BLaER1 treated with 17β-estradiol and CSF1 and Interleukin-3, amounts not matched to agents 10 nM and 100 nM (cell line): ENCODE measurements at regions not wholly inside any gene's neighbourhood (a gene's known extent, or its start where the extent isn't known, plus 50 kb on each side); places are given as distances from the start of the nearest gene placed in this dataset.
"Not testable (repeated sequence)": the region's sequence is repeated elsewhere in the genome, so short reads cannot be mapped to it uniquely, and the experiment has no call there.

Experiments
- H3K27ac ChIP-seq, 11 experiments: shearing (Covaris generic); formaldehyde crosslinking; 2 replicates each; pipeline ENCODE4 v1.8.1; 2022
- H3K27me3 ChIP-seq, 11 experiments: shearing (Covaris generic); formaldehyde crosslinking; 2 replicates each; pipeline ENCODE4 v1.8.1; 2022
- H3K36me3 ChIP-seq, 11 experiments: shearing (Covaris generic); formaldehyde crosslinking; 2 replicates each; pipeline ENCODE4 v1.8.1; 2022
- H3K4me1 ChIP-seq, 10 experiments: shearing (Covaris generic); formaldehyde crosslinking; 2 replicates each; pipeline ENCODE4 v1.8.1; 2022
- H3K4me2 ChIP-seq, 11 experiments: shearing (Covaris generic); formaldehyde crosslinking; 2 replicates each; pipeline ENCODE4 v1.8.1; 2022
- H3K4me3 ChIP-seq, 10 experiments: shearing (Covaris generic); formaldehyde crosslinking; 2 replicates each; pipeline ENCODE4 v1.8.1; 2022
- H3K9ac ChIP-seq, 11 experiments: shearing (Covaris generic); formaldehyde crosslinking; 2 replicates each; pipeline ENCODE4 v1.8.1; 2022
- H3K9me3 ChIP-seq, 11 experiments: shearing (Covaris generic); formaldehyde crosslinking; replicated peaks in 1 of 11; 2 replicates each; pipeline ENCODE4 v1.8.1; 2022
- H4K20me1 ChIP-seq, 11 experiments: shearing (Covaris generic); formaldehyde crosslinking; 2 replicates each; pipeline ENCODE4 v1.8.1; 2022
- Cebpa-rat ChIP-seq, 11 experiments: shearing (Covaris generic); IDR thresholded peaks; 2 replicates each; pipeline ENCODE4 v1.8.1; 2022

DNA sequence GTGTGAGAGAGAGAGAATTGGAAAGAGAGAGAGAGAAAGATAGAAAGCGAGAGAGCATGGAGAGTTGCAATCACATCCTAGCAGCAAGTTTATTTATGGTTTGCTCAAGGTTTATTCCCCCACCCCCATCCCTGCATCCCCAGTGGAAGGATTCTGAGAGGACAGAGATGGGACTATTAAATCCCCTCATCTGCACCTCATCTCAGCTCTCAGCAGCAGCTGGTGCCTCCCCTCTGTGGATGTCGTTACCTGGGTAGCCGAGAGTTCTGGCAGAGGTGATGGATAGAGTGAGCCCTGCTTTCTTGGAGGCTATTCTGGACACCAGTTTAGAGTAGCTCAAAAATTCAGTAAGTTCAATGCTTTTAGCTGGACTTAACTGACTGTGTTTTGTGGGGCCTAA, 132.0 kb upstream of the RAI2 start:
- peaks cover 82 to 98% (median 91%) of the 10 kb centered on the region in 11 experiments for H3K27me3 ChIP-seq
- no peak overlapping the region for H3K4me3 ChIP-seq
- no peaks in the 10 kb centered on the region for H3K36me3 ChIP-seq
- peaks cover 0 to 5% (median 0%) of the 10 kb centered on the region in 10 experiments; a peak in 1 of 20 replicates for H3K4me1 ChIP-seq
- H4K20me1 ChIP-seq, result peaks cover 0 to 6% (median 0%) of the 10 kb centered on the region in 11 experiments; a peak in 2 of 22 replicates
- H3K4me2 ChIP-seq, result no peak overlapping the region
- no peak for TF ChIP-seq Cebpa-rat (IDR thresholded peaks at IDR 0.05)
- H3K9me3 ChIP-seq, result no peaks in the 10 kb centered on the region
- H3K27ac ChIP-seq, result no peak overlapping the region
- H3K9ac ChIP-seq, result no peak overlapping the region

DNA sequence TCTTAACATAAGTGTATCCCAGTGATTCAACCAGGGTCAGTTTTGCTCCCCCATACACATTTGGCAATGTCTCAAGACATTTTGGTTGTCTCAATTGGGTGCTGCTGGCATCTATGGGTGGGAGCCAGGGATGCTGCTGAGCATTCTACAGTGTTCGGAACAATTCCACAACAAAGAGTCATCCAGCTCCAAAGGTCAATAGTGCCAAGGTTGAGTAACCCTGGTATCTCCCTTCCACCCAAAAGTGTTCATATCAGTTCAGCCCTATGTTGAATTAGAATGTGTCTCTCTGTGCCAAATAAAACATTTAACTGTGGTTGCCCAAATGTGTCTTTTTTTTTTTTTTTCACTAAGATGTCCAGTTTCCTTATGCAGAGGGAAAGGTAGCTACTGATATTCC, 129.4 kb upstream of the RAI2 start:
- Histone ChIP-seq H3K4me3 (no peak overlapping the region), H3K9me3 (no peaks in the 10 kb centered on the region), H3K4me1 (peaks cover 0 to 10% (median 0%) of the 10 kb centered on the region in 10 experiments; a peak in 3 of 20 replicates), H3K27me3 (peaks cover 95 to 100% (median 97%) of the 10 kb centered on the region in 11 experiments), H3K9ac (no peak overlapping the region), H3K27ac (no peak overlapping the region), H3K4me2 (no peak overlapping the region), H4K20me1 (peaks cover 0 to 7% (median 0%) of the 10 kb centered on the region in 11 experiments; a peak in 4 of 22 replicates), H3K36me3 (no peaks in the 10 kb centered on the region)
- no peak for TF ChIP-seq Cebpa-rat (IDR thresholded peaks at IDR 0.05)

DNA sequence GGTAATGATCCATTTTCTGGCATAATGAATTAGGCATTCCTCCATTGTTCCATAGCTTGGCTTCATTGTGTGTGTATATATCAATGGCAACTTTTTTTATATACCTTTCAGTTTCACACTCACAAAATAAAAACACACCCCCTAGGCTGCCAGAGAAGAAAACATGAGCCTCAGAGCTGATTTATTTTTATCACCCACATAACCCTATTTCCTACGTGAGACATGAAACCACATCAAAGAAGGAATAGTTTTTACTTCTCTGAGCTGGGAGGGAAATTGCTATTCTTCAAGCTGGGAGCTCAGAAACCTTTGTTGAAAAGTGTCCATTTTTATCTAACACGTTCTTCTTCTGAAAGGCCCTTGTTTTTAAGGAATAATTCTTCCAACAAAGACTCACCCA, 126.7 kb upstream of the RAI2 start:
- Histone ChIP-seq H4K20me1 (peaks cover 0 to 7% (median 0%) of the 10 kb centered on the region in 11 experiments; a peak in 5 of 22 replicates), H3K27ac (no peak overlapping the region), H3K36me3 (no peaks in the 10 kb centered on the region), H3K4me1 (peaks cover 0 to 8% (median 0%) of the 10 kb centered on the region in 10 experiments; a peak in 3 of 20 replicates), H3K4me3 (no peak overlapping the region), H3K9me3 (peaks cover 0 to 14% (median 0%) of the 10 kb centered on the region in 11 experiments; a peak in 7 of 22 replicates), H3K4me2 (peak overlapping the region in 4 of 11 experiments; percentile 8 to 38 (median 14); a peak in 3 of 22 replicates), H3K9ac (no peak overlapping the region), H3K27me3 (peaks cover 97 to 100% (median 100%) of the 10 kb centered on the region in 11 experiments)
- no peak for TF ChIP-seq Cebpa-rat (IDR thresholded peaks at IDR 0.05)

DNA sequence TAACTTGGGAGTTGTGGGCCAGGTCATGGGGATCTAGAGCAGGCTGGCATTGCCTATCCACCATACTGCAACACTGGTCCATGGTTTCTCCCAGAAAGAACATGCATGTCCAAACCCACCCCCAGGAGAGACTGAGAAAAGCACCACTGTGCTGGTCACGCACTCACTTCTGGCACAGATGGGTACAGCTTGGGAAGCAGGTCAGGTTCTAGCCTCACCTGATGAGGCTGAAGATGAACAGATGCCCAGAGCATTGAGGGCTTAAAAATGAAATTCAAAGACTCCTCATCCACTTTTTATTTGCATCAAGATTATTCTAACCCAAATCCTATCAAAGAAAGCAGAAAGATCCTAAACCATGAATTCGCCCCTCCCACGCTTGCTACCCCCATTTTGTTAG, 125.9 kb upstream of the RAI2 start:
- Histone ChIP-seq H3K27me3 (peaks cover 97 to 100% (median 100%) of the 10 kb centered on the region in 11 experiments), H3K4me1 (peaks cover 0 to 8% (median 0%) of the 10 kb centered on the region in 10 experiments; a peak in 3 of 20 replicates), H4K20me1 (peaks cover 0 to 7% (median 0%) of the 10 kb centered on the region in 11 experiments; a peak in 5 of 22 replicates), H3K4me3 (no peak overlapping the region), H3K27ac (no peak overlapping the region), H3K36me3 (no peaks in the 10 kb centered on the region), H3K9ac (no peak overlapping the region), H3K9me3 (peaks cover 0 to 19% (median 0%) of the 10 kb centered on the region in 11 experiments; a peak in 7 of 22 replicates), H3K4me2 (no peak overlapping the region)
- no peak for TF ChIP-seq Cebpa-rat (IDR thresholded peaks at IDR 0.05)

DNA sequence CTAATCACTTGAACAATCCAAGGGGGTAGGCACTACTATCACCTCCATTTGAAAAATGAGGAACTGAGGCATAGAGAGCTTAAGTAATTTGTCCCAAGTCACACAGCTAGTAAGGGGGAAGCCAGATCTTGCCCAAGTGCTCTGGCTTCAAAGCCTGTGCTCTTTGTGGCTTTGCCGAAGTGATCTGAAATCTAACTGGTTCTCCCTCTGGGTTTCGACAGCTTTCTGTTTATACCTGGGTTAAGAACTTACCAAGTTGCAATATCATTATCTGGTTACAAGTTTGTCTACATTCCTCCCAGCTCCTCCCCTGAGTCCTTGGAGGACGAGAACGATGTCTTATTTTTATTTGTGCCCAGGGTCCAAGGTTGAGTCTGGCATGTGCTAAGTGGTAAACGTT, 125.3 kb upstream of the RAI2 start:
- no peak overlapping the region for H3K27ac ChIP-seq
- H3K27me3 ChIP-seq, result peaks cover 98 to 100% (median 100%) of the 10 kb centered on the region in 11 experiments
- no peaks in the 10 kb centered on the region for H3K36me3 ChIP-seq
- H3K4me2 ChIP-seq, result no peak overlapping the region
- peaks cover 0 to 19% (median 0%) of the 10 kb centered on the region in 11 experiments; a peak in 7 of 22 replicates for H3K9me3 ChIP-seq
- peaks cover 0 to 8% (median 0%) of the 10 kb centered on the region in 10 experiments; a peak in 3 of 20 replicates for H3K4me1 ChIP-seq
- no peak for TF ChIP-seq Cebpa-rat (IDR thresholded peaks at IDR 0.05)
- no peak overlapping the region for H3K4me3 ChIP-seq
- H3K9ac ChIP-seq, result no peak overlapping the region
- H4K20me1 ChIP-seq, result peaks cover 0 to 7% (median 0%) of the 10 kb centered on the region in 11 experiments; a peak in 5 of 22 replicates

DNA sequence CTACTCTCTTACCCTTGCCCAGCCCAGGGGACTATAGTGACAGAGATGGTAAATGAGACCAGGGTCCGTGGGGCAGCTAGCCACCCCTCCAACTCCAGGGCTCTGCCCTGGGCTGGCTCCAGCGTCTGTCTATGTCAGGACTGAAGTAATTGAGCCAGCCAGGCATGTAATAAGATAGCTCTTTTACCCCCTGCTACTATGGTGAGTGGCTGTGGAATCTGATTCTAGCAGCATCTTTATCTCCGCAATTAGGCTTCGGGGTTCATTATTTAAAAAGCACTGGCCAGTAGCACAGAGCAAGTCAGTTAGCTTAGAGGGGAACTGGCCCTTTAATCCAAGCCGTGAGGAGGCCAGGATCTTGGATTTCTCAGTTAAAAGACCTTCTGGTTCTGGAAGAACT, 123.3 kb upstream of the RAI2 start:
- no peak overlapping the region for H3K4me2 ChIP-seq
- no peaks in the 10 kb centered on the region for H3K36me3 ChIP-seq
- TF ChIP-seq Cebpa-rat (IDR thresholded peaks at IDR 0.05), result no peak
- H3K9ac ChIP-seq, result no peak overlapping the region
- H3K4me3 ChIP-seq, result no peak overlapping the region
- peaks cover 0 to 7% (median 0%) of the 10 kb centered on the region in 11 experiments; a peak in 4 of 22 replicates for H4K20me1 ChIP-seq
- H3K27ac ChIP-seq, result no peak overlapping the region
- peaks cover 0 to 29% (median 0%) of the 10 kb centered on the region in 11 experiments; a peak in 7 of 22 replicates for H3K9me3 ChIP-seq
- H3K27me3 ChIP-seq, result peaks cover 90 to 99% (median 96%) of the 10 kb centered on the region in 11 experiments
- H3K4me1 ChIP-seq, result peaks cover 0 to 8% (median 0%) of the 10 kb centered on the region in 10 experiments; a peak in 3 of 20 replicates

DNA sequence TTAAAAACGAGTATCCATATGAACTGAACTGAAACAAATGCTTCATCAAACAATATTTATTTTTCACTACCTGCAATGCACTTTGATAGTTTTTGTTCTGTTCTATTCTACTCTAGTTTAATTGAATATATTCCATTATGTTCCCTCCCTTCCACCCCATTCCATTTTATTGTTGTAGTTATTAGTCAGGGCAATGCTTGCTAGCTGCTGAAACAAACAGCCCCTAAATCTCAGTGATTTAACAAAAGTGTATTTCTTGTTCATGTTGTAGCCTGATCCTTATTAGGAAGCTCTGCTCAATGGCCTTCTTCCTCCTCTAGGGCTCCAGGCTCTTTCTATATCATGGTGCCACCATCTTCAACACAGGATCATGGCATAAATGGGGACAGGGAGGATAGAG, 122.3 kb upstream of the RAI2 start:
- peaks cover 0 to 7% (median 0%) of the 10 kb centered on the region in 11 experiments; a peak in 4 of 22 replicates for H4K20me1 ChIP-seq
- no peak overlapping the region for H3K4me3 ChIP-seq
- H3K9ac ChIP-seq, result no peak overlapping the region
- peaks cover 0 to 8% (median 0%) of the 10 kb centered on the region in 10 experiments; a peak in 3 of 20 replicates for H3K4me1 ChIP-seq
- peaks cover 88 to 99% (median 96%) of the 10 kb centered on the region in 11 experiments for H3K27me3 ChIP-seq
- H3K27ac ChIP-seq, result no peak overlapping the region
- H3K4me2 ChIP-seq, result no peak overlapping the region
- TF ChIP-seq Cebpa-rat (IDR thresholded peaks at IDR 0.05), result no peak
- H3K36me3 ChIP-seq, result no peaks in the 10 kb centered on the region
- H3K9me3 ChIP-seq, result peaks cover 0 to 30% (median 0%) of the 10 kb centered on the region in 11 experiments; a peak in 7 of 22 replicates

DNA sequence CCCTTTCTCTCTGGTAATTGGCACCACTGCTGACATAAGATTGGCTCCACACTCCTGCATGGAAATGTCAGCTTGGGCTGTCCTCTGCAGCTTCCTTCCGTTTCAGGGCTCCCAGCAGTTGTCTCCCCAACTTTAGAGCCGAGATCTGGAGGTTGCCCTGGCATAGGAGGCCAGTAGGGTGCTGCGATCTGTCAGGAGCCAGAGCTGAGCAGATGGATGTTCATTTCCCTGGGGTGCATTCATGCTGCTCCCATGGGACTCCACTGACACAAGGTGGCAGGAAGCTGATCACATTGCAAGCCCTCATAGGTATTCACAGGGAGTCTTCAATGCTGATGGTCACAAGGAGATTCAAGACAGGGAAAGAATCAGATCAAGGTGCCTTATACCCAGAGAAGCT, 116.6 kb upstream of the RAI2 start:
- no peak overlapping the region for H3K4me3 ChIP-seq
- no peak overlapping the region for H3K9ac ChIP-seq
- H3K4me2 ChIP-seq, result no peak overlapping the region
- peaks cover 90 to 99% (median 96%) of the 10 kb centered on the region in 11 experiments for H3K27me3 ChIP-seq
- TF ChIP-seq Cebpa-rat (IDR thresholded peaks at IDR 0.05), result no peak
- H4K20me1 ChIP-seq, result 0 out of 22 replicates have a peak, but pooled peaks cover 0 to 5% (median 0%) of the 10 kb centered on the region in 11 experiments
- no peaks in the 10 kb centered on the region for H3K4me1 ChIP-seq
- no peaks in the 10 kb centered on the region for H3K36me3 ChIP-seq
- H3K27ac ChIP-seq, result no peak overlapping the region
- peaks cover 0 to 15% (median 0%) of the 10 kb centered on the region in 11 experiments; a peak in 3 of 22 replicates for H3K9me3 ChIP-seq

DNA sequence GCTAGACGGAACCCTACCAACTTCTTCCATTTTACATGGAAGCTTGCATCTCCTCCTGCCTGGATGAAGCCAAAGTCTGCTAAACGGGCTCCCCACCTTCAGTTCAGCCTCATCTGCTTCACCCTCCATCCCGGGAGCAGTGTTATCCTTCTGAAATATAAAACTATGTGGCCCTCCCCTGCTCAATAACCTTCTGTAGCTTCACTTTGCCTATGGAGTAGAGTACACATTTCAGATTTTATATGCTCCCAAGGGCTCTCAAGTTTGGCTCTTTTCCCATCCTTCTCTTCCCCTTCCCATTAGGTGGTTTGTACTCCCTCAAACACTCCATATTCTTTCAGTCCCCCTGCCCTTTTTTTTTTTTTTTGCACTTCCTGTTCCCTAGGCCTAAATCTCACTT, 115.9 kb upstream of the RAI2 start:
- Histone ChIP-seq H3K27me3 (peaks cover 91 to 99% (median 96%) of the 10 kb centered on the region in 11 experiments), H3K36me3 (no peaks in the 10 kb centered on the region), H3K27ac (no peak overlapping the region), H3K4me3 (no peak overlapping the region), H4K20me1 (0 out of 22 replicates have a peak, but pooled peaks cover 0 to 5% (median 0%) of the 10 kb centered on the region in 11 experiments), H3K9me3 (peaks cover 0 to 12% (median 0%) of the 10 kb centered on the region in 11 experiments; a peak in 1 of 22 replicates), H3K4me1 (no peaks in the 10 kb centered on the region), H3K4me2 (no peak overlapping the region), H3K9ac (no peak overlapping the region)
- TF ChIP-seq Cebpa-rat (IDR thresholded peaks at IDR 0.05), result no peak

DNA sequence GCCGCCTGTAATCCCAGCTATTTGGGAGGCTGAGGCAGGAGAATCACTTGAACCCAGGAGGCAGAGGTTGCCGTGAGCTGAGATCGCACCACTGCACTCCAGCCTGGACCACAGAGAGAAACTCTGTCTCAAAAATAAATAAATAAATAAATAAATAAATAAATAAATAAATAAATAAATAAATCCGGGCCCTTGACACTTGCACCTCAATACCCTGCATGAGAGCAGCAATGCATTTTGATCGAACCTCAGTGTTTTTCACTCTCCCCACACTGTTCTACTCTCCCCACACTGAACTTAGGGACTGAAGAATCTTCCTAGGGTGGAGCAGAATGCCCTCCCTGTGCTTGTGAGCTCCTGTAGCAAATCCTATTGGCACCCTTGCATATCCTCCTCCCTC, 114.3 kb upstream of the RAI2 start:
- H3K27ac ChIP-seq, H3K36me3 ChIP-seq: not testable (repeated sequence)

More for the DNA sequence above, 114.3 kb upstream of the RAI2 start:
- Histone ChIP-seq H3K9me3 (peaks cover 0 to 11% (median 0%) of the 10 kb centered on the region in 11 experiments; a peak in 1 of 22 replicates), H3K27me3 (peaks cover 92 to 100% (median 97%) of the 10 kb centered on the region in 11 experiments)
- not testable (repeated sequence) for H3K9ac ChIP-seq, H3K4me1 ChIP-seq, H3K4me2 ChIP-seq, H3K4me3 ChIP-seq, H4K20me1 ChIP-seq
